ENCODE measurements at regions not wholly inside any gene's neighbourhood (a gene's known extent, or its start where the extent isn't known, plus 50 kb on each side); places are given as distances from the start of the nearest gene placed in this dataset.

DNA sequence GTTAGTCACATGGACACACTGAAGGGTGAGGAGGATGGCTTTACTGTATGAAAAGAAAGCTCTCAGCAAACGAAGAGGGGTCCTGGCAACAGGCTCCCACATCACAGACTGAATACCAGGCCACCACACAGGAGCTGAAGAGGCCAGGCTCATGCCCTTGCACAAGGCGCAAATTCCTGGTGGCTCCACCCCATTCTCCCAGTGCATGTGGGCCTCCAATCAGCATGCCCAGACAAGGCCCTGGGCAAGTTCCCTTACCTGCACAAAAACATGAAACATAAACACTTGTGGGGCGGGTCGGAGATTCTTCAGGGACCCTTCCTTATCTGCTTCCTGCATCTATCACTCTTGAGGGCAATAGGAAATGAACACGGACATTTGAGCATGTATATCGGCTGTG, 935.8 kb upstream of the EDIL3 start:
- Histone ChIP-seq H3K4me3 (no peak overlapping the region), H4K20me1 (ENCODE audit: control insufficient read depth, insufficient read depth) (no peaks in the 10 kb centered on the region), H3K79me2 (ENCODE audit: control insufficient read depth, insufficient read depth, low read length) (no peaks in the 10 kb centered on the region), H2AFZ (ENCODE audit: control insufficient read depth, low read depth, low read length) (no peak overlapping the region), H3K9ac (ENCODE audit: control insufficient read depth, insufficient read depth, low read length) (no peak overlapping the region), H3K36me3 (ENCODE audit: control insufficient read depth in 2 of 2, insufficient read depth in 2 of 2, low read length in 1 of 2) (no peaks in the 10 kb centered on the region), H3K4me2 (ENCODE audit: control insufficient read depth, insufficient read depth) (no peak overlapping the region), H3K27me3 (replicated peaks in 1 of 2; ENCODE audit: control insufficient read depth in 2 of 2, insufficient read depth in 2 of 2, low read length in 1 of 2) (no peaks in the 10 kb centered on the region), H3K27ac (ENCODE audit: control insufficient read depth, insufficient read depth) (no peak overlapping the region), H3K4me1 (ENCODE audit: control insufficient read depth, insufficient read depth, low read length) (no peaks in the 10 kb centered on the region), H3K9me3 (replicated peaks; ENCODE audit: control insufficient read depth, insufficient read depth, low read length) (no peaks in the 10 kb centered on the region)
- ATAC-seq (no peak), FAIRE-seq (no peak), DNase-seq (ENCODE audit: low read depth, low spot score) (no peak)
- ChIA-PET POLR2A (no interaction called here), RAD21 (ENCODE audit: unreplicated experiment) (no interaction called here), CTCF (no interaction called here), SMC1A (ENCODE audit: uncharacterized antibody, unreplicated experiment) (no interaction called here)
- intact Hi-C loops (cut with micrococcal nuclease; ENCODE audit: unreplicated experiment): no loop called here
- in situ Hi-C loops (cut with MboI): no loop called here
- BruUV-seq (replicated peaks): no TSS peak
- TF ChIP-seq TCF12 (IDR thresholded peaks at IDR 0.05; ENCODE audit: low read depth, low read length): no peak
- TF ChIP-seq, protein P1, sequence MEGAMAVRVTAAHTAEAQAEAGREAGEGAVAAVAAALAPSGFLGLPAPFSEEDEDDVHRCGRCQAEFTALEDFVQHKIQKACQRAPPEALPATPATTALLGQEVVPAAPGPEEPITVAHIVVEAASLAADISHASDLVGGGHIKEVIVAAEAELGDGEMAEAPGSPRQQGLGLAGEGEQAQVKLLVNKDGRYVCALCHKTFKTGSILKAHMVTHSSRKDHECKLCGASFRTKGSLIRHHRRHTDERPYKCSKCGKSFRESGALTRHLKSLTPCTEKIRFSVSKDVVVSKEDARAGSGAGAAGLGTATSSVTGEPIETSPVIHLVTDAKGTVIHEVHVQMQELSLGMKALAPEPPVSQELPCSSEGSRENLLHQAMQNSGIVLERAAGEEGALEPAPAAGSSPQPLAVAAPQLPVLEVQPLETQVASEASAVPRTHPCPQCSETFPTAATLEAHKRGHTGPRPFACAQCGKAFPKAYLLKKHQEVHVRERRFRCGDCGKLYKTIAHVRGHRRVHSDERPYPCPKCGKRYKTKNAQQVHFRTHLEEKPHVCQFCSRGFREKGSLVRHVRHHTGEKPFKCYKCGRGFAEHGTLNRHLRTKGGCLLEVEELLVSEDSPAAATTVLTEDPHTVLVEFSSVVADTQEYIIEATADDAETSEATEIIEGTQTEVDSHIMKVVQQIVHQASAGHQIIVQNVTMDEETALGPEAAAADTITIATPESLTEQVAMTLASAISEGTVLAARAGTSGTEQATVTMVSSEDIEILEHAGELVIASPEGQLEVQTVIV (IDR thresholded peaks at IDR 0.05; ENCODE audit: borderline replicate concordance, partially characterized antibody): no peak
- TF ChIP-seq, protein P2, sequence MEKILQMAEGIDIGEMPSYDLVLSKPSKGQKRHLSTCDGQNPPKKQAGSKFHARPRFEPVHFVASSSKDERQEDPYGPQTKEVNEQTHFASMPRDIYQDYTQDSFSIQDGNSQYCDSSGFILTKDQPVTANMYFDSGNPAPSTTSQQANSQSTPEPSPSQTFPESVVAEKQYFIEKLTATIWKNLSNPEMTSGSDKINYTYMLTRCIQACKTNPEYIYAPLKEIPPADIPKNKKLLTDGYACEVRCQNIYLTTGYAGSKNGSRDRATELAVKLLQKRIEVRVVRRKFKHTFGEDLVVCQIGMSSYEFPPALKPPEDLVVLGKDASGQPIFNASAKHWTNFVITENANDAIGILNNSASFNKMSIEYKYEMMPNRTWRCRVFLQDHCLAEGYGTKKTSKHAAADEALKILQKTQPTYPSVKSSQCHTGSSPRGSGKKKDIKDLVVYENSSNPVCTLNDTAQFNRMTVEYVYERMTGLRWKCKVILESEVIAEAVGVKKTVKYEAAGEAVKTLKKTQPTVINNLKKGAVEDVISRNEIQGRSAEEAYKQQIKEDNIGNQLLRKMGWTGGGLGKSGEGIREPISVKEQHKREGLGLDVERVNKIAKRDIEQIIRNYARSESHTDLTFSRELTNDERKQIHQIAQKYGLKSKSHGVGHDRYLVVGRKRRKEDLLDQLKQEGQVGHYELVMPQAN (conservative IDR thresholded peaks at IDR 0.05): no peak
- WGBS (ENCODE audit: insufficient coverage, insufficient replicate concordance, low lambda C conversion rate, missing lambda C conversion rate): 18% methylated on average over 6 of the region's 6 CpGs
